NK-92 treated with Interleukin-12 subunit alpha and Interleukin-12 subunit beta, amount 100 ng/mL, for 24 hours (cell line): ENCODE measurements at regions not wholly inside any gene's neighbourhood (a gene's known extent, or its start where the extent isn't known, plus 50 kb on each side); places are given as distances from the start of the nearest gene placed in this dataset.

ENCODE experiments used
- DNase-seq: peaks from one replicate; lab custom pipeline; 2025; lab: John Stamatoyannopoulos, UW

GRCh38 chr16:86294535-86295196 is 215.7 kb upstream of the FOXF1 start:
- DNase-seq: no peak

GRCh38 chr16:86296256-86296655 is 214.1 kb upstream of the FOXF1 start:
- DNase-seq: no peak

GRCh38 chr16:86297391-86297790 is 212.9 kb upstream of the FOXF1 start:
- DNase-seq: no peak

DNA sequence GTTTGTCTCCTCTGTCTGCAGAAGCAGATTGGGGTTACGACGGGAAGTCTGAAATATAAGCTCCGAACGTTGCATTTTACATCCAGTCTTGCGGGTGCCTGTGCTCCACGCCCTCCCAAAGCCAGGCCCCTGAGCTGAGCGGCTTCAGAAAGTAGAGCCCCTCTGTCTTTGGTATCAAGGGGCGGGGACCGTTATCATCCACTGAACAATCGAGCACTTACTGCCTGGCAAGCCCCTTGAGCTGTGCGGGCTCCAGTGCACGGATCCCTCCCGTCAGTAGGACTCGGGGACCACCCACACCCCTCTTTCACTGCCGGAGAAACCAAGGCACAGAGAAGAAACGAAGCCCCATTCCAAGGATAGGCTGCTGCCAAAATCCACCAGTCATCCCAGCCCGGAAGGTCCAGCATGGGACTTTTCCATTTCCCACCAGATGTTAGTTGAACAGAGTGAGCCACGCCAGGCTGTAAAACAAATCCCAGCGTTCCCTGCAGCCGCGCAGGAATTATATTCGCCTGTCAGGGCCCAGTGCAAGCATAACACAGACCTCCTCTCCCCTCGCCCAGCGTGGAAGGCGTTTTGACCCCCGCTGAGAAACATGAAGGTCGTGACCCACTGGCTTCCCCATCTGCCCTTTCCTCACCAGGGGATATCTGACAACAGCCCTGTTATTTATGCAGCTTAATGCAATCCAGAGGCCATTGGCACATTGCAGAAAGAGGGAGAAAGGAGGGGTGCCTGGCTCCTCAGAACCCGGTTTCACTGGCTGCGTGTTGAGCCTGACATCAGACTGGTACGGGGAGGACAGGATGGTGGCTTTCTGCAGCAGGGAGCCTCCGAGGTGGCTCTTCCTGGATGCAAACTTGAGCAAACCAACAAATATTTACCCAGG is 212.2 kb upstream of the FOXF1 start:
- no peak for DNase-seq

DNA sequence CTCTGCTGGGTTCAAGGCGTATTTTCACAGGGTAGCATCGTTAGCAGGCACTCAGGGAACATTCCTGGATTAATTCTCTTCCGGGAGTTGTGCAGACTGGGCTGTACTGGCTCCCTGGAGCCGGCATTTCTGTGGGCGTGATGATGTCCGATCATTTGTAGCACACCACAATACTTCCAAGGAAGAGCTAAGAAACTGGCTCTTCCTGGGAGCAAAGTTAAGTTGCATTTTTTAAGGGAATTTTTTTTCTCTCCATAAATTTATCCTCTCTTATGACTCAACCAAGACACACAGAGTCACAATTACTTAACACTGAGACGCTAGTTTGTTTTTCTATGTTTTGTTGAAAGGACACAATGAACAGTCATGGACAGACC is 211.6 kb upstream of the FOXF1 start:
- DNase-seq: no peak

DNA sequence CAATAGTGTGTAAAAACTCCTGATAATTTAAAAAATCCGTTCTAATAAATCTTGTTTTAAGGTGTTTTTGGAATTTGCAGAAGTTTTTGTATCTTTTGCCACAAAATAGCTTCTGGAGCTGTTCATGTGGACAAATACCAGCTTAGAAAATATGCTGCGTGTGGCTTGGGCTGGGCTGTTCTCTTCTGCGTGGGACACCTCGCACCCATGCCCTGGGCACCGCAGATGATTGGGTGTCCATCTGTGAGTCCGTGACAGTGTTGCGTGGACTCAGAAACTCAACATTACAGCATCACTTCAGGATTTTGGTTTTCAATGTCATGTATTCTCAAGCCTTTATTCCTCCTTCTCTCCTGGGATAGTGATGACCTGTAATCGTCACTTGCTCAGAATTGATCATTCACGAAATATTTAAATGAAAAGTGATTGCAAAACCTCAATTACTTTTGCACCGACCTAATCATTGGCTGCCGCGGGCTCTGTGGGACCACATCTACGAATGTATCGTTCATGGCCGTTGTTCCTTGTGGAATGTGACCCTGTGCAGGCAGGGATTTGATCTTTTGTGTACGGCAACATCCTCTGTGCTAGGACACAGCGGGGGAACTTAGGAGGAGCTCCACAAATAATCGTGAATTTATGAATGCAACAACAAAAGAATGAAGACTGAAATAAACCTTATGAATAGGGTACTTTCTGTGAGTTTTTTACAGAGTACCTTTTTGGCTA is 210.3 kb upstream of the FOXF1 start:
- DNase-seq: no peak

DNA sequence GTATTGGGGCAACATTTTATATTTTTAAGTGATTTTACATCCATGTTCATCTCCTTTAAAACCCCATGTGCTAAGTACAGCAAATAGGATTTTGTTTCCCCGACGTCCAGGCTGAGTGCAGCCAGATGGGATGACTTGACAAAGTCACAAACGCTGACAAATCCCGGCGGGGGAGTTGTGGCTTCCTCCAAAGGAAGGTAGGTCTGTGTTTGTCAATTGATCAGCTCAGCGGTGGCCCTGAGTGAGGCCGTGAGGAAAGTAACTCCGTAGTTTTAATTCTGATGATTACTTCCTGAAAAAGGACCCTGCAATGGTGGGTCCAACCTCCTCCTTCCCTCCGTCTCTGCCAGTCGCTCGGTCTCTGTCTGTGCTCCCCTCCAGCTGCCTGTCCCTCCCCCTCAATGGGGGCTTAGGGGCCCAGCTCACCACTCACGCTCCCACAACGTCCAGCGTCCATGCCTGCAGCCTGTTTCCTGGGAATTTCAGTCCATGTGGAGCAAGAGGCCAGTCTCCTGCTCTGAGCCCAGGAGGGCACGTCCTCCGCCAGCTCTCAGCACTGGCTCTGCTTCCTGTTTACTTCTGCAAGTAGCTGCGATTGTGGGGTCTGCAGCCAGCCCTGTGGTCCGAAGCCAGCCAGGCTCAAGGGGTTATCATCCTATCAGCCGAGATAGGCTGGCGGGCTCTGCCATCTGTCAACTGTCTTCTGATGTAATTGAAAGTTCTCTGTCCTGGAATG is 209.4 kb upstream of the FOXF1 start:
- DNase-seq: no peak

DNA sequence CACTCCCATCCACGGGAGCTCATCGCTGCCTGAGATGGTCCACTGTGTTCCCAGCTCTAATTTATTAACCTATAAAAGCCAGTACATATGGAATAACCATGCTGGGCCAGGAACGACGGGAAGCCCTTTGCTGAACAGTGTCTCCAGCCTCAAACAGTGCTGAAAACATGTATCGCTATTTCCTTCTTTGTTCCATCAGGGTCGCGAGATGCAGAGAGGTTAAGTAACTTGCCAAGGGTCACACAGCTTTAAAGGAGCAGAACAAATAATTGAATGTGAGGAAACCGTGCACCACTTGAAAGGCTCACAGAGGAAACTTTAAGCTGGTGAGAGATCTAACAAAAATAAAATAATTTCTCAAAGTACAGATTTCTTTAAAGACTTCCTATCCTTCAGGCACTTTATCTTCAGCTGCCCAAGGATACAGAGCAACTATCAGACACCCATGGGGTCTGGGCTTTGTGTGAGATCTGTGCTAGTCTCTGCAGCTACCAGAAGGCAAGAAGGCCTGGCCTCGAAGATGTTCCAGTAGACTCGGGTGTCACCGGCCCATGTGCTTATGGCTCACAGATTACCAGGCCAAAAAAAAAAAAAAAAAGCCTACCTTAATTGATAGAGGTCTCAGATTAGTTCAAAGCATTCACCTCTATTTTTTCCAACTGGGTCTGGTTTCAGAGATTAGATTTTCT is 207.8 kb upstream of the FOXF1 start:
- no peak for DNase-seq

GRCh38 chr16:86303787-86304678 is 206.3 kb upstream of the FOXF1 start:
- DNase-seq: no peak

DNA sequence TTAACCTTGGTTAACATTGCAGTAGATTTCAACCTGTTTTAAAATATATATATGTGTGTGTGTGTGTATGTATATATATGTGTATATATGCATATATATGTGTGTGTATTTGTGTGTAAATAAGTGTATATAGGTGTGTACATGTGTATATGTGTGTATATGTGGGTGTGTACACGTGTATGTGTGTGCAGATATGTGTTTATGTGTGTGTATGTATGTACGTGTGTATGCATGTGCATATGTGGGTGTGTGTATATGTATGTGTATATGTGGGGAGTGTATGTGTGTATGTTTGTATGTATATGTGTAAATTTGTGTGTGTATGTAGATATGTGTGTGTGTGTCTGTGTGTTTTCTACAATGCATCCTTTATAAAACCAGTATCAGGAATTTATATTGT is 205.5 kb upstream of the FOXF1 start:
- no peak for DNase-seq

GRCh38 chr16:86305440-86305839 is 204.9 kb upstream of the FOXF1 start:
- no peak for DNase-seq

DNA sequence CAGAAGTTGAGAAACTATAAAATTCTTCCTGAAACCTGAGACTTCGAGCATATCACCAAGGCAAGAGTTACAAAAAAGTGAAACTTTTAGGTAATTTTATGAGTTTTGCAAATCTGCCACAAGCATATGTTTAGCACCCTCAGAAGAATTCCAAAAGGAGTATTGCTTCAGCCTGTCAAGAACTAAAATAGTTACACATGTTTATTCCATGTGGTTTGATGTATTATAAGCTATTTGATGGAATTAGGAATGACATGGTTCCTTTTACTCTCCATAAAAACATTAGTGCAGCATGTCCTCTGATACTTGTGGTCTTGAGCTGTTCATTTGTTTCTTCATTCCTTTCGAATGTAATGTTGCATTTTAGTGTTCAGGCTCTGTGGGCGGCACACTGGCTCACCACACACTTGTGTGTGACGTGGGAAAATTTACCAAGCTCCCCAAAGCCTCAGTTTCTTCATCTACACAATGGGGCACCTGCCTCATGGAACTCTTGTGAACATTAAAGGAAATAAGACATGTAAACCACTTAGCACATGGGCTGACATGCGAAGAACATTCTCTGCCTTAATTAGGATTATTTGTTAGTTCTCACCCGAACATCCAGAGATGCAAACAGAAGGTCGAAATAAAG is 204.2 kb upstream of the FOXF1 start:
- no peak for DNase-seq

- no peak for DNase-seq
These were observed 203.4 kb upstream of the FOXF1 start for GRCh38 chr16:86306811-86307513.

DNA sequence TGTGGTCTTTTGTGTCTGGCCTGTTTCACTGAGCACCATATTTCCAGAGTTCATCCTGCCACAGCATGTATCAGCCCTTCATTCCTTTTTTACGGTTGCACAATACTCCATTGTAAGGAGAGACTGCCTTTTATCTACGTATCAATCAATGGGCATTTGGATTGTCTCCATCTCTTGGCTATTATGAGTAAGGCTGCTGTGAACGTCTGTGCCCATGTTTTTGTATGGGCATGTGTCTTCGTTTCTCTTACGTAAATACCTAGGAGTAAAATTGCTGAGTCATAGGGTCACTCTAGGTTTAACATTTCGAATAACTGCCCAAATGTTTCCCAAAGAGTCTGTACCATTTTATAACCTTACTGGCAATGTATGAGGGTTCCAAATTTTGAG is 202.8 kb upstream of the FOXF1 start:
- no peak for DNase-seq

GRCh38 chr16:86308514-86308913 is 201.8 kb upstream of the FOXF1 start:
- no peak for DNase-seq

DNA sequence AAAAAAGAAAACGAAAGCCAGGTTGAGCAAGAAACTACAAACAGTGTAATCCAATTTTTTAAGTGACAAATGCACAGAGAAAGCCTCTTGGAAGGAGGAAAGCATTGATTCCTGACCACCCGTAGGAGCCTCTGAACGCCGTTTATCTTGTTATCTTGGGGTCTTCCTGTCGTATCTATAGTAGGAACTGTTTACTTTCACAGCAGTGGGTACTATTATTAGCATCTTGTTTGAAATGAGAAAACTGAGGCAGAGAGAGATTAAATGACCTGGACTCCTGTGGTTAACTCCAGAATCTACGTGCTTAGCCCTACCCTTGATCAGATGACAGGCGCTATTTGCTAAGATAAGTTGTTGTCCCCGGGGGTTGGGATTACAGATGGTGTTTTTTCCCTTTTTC is 196.7 kb upstream of the FOXF1 start:
- no peak for DNase-seq

- no peak for DNase-seq
These were observed 195.8 kb upstream of the FOXF1 start for GRCh38 chr16:86314402-86315025.

DNA sequence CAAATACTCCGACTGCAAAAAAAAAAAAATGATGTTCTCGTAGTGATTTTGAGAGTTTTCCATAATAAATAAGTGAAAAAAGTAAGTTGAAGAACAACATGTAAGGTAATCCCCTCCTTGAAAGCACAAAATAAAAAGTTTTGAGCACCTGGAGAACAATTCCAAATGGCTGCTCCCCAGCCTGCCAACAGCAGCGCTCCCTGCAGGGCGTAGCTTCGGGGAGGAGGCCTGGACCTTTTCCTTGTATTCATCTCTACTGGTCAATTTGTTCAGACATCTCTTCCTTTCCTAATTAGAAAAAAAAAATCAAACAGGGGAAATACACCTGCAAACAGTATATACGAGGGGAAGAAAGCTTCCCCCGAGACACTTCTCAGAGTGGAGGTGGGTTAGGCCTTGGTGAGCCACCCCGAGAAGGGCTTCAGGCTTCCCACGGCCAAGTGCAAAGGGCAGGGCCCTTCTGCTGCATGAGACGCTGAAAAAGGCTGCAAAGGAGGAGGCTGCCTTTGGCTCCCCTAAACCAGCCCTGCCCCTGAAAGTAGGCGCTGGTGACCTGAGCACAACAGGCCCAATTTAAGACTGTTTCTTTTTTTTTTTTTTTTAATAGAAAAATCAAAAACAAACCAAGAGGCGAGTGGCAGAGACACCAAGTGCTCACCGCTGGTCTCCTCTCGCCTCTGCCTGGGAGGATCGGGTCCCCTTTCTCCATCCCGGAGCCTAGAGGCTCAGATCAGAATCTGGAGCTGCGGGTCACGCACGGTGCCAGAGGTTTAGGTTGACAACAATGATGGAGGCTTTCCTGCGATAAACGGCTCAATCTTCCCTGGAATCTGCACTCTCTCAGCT is 193.1 kb upstream of the FOXF1 start:
- DNase-seq: no peak
